ELR (cell line): ENCODE measurements at regions not wholly inside any gene's neighbourhood (a gene's known extent, or its start where the extent isn't known, plus 50 kb on each side); places are given as distances from the start of the nearest gene placed in this dataset.
"Not testable (repeated sequence)": the region's sequence is repeated elsewhere in the genome, so short reads cannot be mapped to it uniquely, and the experiment has no call there.

Experiments used
- DNase-seq: peaks from one replicate; pipeline ENCODE4 v3.0.0-alpha.2; 2015; ENCODE audit warnings: low read depth

- DNase-seq, result no peak
Observed at GRCh38 chr10:4262870-4263600, 478.0 kb upstream of the KLF6 start.

GRCh38 chr10:4262449-4262848, 477.4 kb upstream of the KLF6 start:
- DNase-seq, result no peak

GRCh38 chr10:4260483-4261124, 475.6 kb upstream of the KLF6 start:
- peak; percentile 62 for DNase-seq

- no peak for DNase-seq
Observed at GRCh38 chr10:4257939-4258465, 473.0 kb upstream of the KLF6 start.

DNA sequence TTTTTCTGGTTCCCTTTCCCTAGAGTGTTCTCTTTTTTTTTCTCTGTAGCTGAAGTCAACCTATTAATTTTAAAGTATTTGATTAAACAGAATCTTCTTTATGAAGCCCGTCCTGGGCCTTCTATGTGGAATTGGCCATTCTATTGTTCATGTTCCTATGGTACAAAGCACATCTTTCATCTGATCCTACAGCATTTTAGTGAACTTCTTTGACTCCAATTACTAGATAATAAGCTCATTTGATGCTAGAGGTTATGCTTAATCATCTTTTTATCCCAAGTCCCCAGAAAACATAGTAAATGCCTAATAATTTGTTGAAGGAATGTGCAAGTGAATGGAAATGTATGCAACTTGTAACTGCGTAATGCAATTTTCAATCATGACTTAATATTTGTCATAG, 472.0 kb upstream of the KLF6 start:
- DNase-seq, result no peak

DNA sequence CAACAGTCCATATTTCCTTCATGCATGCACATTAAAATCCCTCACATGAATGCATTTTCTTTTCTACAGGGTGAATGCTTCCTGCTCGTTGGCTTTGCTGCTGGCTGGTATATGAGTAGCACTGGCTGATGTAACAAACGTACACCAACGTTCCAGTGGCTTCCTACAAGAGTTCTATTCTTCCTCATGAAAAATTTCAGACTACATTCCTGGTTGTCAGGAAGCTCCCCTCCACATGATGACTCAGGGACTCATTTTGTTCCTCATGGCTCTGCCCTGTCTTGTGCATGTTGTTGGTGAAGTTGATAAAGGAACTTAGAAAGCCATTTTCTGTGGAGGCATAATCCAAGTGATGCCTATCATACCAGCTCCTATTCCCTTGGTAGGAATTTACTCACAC, 470.7 kb upstream of the KLF6 start:
- no peak for DNase-seq

GRCh38 chr10:4254101-4254994, 469.3 kb upstream of the KLF6 start:
- peak; percentile 70 for DNase-seq

GRCh38 chr10:4252701-4253100, 467.7 kb upstream of the KLF6 start:
- DNase-seq, result no peak

- DNase-seq, result no peak
Observed at GRCh38 chr10:4250587-4250887, 465.5 kb upstream of the KLF6 start.

GRCh38 chr10:4249841-4250586, 465.0 kb upstream of the KLF6 start:
- DNase-seq, result peak; percentile 45

- DNase-seq, result no peak
Observed at GRCh38 chr10:4247379-4247778, 462.4 kb upstream of the KLF6 start.

DNA sequence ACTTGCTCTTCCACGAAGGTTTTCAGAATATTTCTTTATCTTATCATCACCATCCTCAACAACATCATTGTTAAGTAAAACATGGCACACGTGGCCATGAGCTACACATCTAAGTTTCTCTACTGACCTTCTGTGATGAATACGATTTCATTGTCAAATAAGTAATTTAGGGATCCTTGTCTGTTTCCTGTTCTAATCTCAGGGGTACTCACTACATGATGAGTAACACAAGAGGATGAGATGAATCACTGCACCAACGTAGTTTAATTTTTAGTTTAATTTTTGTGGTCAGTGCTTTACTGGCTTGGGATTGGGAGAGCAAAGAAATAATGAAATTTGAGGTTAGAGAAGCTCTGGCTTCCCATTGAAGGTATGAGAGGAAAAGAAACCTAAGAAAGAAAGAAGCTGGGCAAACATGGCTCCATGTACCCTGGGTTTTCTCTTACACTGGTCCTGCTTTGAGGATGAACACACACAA, 461.9 kb upstream of the KLF6 start:
- peak; percentile 94 for DNase-seq

- peak; percentile 99 for DNase-seq
Observed at GRCh38 chr10:4243651-4244050, 458.6 kb upstream of the KLF6 start.

GRCh38 chr10:4243169-4243568, 458.2 kb upstream of the KLF6 start:
- DNase-seq, result no peak

DNA sequence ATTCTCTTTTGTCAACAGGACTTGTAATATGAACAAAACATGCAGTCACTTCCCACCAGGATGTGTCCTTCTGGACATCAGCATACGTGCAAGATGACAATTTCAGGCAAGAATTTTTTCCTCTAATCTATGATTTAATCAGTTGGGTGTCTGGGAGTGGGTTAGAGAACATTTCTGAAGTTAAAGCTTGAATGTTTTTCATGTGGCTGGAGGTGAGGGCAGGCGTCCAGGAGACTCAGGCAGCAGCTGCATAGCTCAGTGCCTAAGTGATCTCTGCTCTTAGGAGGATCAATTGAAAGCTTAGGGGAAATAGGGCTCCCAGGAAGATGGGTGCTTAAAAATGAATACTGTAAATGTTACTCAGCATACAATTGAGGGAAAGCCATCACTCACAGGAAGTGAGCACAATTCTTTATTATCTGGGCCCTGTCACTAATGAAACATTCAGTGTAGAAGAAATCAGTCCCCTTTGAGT, 457.6 kb upstream of the KLF6 start:
- peak; percentile 87 for DNase-seq

DNA sequence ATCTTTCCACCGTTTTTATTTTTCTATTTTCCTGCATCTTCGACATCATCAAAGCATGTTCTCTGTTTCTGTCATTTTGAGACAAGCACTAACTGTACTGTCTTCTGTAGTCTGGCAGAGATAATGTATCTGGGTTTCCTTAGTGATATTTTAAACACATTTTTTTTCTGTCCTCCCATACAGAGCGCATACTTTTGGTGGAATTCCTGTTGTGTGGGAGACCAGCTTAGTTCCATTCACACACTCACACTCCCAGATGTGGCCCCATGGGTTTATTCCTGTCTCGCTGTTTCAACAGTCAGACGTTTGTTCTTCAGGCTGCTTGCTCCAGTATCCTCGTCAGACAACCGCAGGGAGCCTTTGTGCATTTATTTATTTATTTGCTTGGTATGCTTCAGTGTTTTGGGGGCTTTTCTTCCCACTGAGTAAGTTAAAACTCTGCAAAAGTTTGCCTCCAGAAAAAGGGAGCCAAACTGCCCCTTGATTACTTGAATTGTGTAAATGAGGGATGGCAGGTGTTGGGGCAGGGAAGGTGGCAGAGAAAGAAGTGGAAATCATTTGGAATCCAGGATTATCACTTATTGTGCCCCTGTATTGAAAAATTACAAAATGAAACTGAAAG, 456.8 kb upstream of the KLF6 start:
- DNase-seq, result peak; percentile 92

- peak; percentile 80 for DNase-seq
Observed at GRCh38 chr10:4240608-4241197, 455.7 kb upstream of the KLF6 start.

GRCh38 chr10:4239186-4239585, 454.2 kb upstream of the KLF6 start:
- no peak for DNase-seq

- DNase-seq, result not testable (repeated sequence)
Observed at GRCh38 chr10:4236905-4237304, 451.9 kb upstream of the KLF6 start.

GRCh38 chr10:4234661-4235060, 449.7 kb upstream of the KLF6 start:
- DNase-seq, result no peak

DNA sequence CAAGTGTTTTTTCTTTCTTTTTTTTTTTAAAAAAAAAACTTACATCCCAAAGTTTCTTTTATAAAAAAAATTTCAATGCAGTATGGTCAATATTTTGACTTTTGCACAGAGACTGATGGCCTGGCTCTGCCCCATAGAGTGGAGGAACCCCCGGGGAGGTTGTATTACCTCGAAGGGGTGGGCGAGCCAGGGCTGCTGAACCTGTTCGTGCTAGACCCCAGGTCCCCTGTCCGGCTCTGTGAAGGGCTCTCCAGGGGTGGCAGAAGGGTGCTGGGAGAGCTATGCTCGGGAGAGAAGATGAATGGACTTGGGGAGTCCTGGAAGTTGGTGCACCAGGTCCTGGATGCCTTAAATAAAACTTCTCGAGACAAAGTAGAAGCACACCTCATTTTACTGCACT, 446.4 kb upstream of the KLF6 start:
- DNase-seq, result no peak
